IPS DF 6.9 (cell line): ENCODE measurements at regions not wholly inside any gene's neighbourhood (a gene's known extent, or its start where the extent isn't known, plus 50 kb on each side); places are given as distances from the start of the nearest gene placed in this dataset.

Source experiments
- DNase-seq: peaks from one replicate; pipeline ENCODE4 v3.0.0-alpha.2; 2013; ENCODE audit warnings: low read depth, low spot score
- H3K27ac ChIP-seq: one replicate; pipeline ENCODE4 v1.5.1; 2013; ENCODE audit warnings: low read length, control low read depth
- H3K27me3 ChIP-seq: 2 replicates; pipeline ENCODE4 v1.6.1; 2013; ENCODE audit warnings: mild to moderate bottlenecking, low read length; ENCODE audit not compliant: control insufficient read depth, insufficient read depth
- H3K36me3 ChIP-seq: 2 replicates; pipeline ENCODE4 v1.6.1; 2013; ENCODE audit warnings: low read length; ENCODE audit not compliant: control insufficient read depth, insufficient read depth
- H3K4me1 ChIP-seq: 2 replicates; pipeline ENCODE4 v1.6.1; 2013; ENCODE audit warnings: low read length; ENCODE audit not compliant: control insufficient read depth, insufficient read depth
- H3K4me3 ChIP-seq: 2 replicates; pipeline ENCODE4 v1.5.1; 2013; ENCODE audit warnings: mild to moderate bottlenecking, low read length
- H3K9me3 ChIP-seq: 2 replicates; pipeline ENCODE4 v1.6.1; 2013; ENCODE audit warnings: low read length, inconsistent platforms; ENCODE audit not compliant: control insufficient read depth, insufficient read depth
- WGBS: extraction: QIAGEN DNeasy Blood & Tissue Kit; methylation state at CpG from one replicate; pipeline ENCODE4 v1.1.7; 2013; ENCODE audit warnings: mixed read lengths, missing lambda C conversion rate; ENCODE audit not compliant: insufficient read length, insufficient coverage; 5-methylcytosine and 5-hydroxymethylcytosine counted together

GRCh38 chr10:6771331-6771730 lies 191.3 kb upstream of the PRKCQ start:
- Histone ChIP-seq H3K4me3 (no peak overlapping the region), H3K27me3 (no peaks in the 10 kb centered on the region), H3K4me1 (no peaks in the 10 kb centered on the region), H3K9me3 (peaks cover 2% of the 10 kb centered on the region; the same call in 1 of the 2 replicates), H3K27ac (no peak overlapping the region), H3K36me3 (no peaks in the 10 kb centered on the region)
- WGBS: no CpG with 5 or more reads among the region's 3 CpGs
- no peak for DNase-seq

GRCh38 chr10:6770846-6771245 lies 190.8 kb upstream of the PRKCQ start:
- WGBS: no CpG with 5 or more reads among the region's 6 CpGs
- Histone ChIP-seq H3K27ac (no peak overlapping the region), H3K9me3 (peaks cover 2% of the 10 kb centered on the region; the same call in 1 of the 2 replicates), H3K27me3 (no peaks in the 10 kb centered on the region), H3K36me3 (no peaks in the 10 kb centered on the region), H3K4me3 (no peak overlapping the region), H3K4me1 (no peaks in the 10 kb centered on the region)
- DNase-seq: no peak

DNA sequence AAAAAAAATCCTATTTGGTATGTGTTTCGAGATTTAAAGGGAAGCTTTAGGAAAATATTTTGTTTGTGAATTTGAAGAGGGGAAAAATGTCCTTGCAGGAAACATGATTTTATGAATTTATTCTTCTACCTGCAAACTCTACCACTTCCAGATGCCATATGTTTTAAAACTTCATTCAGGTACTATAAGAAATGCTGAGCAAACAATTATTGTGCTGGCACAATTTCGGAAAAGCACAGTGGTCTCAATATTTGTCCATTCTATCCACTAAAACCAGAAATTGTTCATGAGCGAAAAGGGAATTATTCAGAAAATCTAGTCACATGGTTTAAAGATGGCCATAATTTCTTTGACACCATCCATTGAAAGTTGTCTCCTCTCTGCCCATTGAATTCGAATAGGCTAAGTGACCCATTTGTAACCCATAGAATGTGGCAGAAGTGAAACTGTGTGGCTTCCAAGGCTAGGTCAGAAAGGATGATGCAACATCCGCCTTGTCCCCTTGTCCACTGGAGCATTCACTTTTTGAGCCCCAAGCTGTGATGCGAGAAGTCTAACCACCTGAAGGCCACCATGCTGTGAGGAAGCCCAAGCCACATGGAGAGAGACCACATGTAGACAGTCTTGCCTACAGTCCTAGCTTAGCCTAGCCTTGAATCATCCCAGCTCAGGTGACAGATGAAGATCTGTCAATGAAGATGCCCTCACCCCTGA lies 189.8 kb upstream of the PRKCQ start:
- H3K36me3 ChIP-seq: no peaks in the 10 kb centered on the region
- peaks cover 2% of the 10 kb centered on the region; the same call in 1 of the 2 replicates for H3K9me3 ChIP-seq
- H3K27ac ChIP-seq: no peak overlapping the region
- no peak overlapping the region for H3K4me3 ChIP-seq
- H3K4me1 ChIP-seq: no peaks in the 10 kb centered on the region
- WGBS: 100% methylated on average over 1 of the region's 6 CpGs
- no peak for DNase-seq
- H3K27me3 ChIP-seq: no peaks in the 10 kb centered on the region

- H3K27me3 ChIP-seq: no peaks in the 10 kb centered on the region
- H3K4me3 ChIP-seq: no peak overlapping the region
- no peak overlapping the region for H3K27ac ChIP-seq
- H3K36me3 ChIP-seq: no peaks in the 10 kb centered on the region
- DNase-seq: no peak
- peaks cover 6% of the 10 kb centered on the region for H3K4me1 ChIP-seq
- H3K9me3 ChIP-seq: no peaks in the 10 kb centered on the region
- 100% methylated on average over 2 of the region's 11 CpGs for WGBS
These were observed 186.2 kb upstream of the PRKCQ start for GRCh38 chr10:6766131-6766801.

DNA sequence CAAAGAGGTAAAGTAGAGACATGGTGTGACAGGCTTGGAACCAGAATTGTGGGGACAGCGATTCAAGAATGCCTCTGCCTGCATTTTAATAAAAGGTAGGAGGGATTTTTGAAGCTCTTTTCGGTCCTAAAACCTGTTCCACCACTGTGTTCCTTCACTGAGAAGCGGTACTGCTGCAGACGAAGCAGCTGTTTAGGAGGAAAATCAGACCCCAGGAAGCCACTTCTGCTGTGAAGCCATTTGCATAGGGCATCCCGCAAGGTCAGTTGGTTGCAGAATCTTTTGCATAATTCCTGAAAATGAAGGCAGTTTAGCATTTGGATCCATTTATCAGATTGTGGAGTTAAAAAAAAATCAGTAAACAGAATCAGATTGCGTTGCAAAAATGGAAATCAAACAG lies 183.3 kb upstream of the PRKCQ start:
- no CpG with 5 or more reads among the region's 6 CpGs for WGBS
- no peaks in the 10 kb centered on the region for H3K9me3 ChIP-seq
- no peak overlapping the region for H3K4me3 ChIP-seq
- no peak overlapping the region for H3K27ac ChIP-seq
- DNase-seq: no peak
- no peaks in the 10 kb centered on the region for H3K27me3 ChIP-seq
- peaks cover 6% of the 10 kb centered on the region for H3K4me1 ChIP-seq
- no peaks in the 10 kb centered on the region for H3K36me3 ChIP-seq

DNA sequence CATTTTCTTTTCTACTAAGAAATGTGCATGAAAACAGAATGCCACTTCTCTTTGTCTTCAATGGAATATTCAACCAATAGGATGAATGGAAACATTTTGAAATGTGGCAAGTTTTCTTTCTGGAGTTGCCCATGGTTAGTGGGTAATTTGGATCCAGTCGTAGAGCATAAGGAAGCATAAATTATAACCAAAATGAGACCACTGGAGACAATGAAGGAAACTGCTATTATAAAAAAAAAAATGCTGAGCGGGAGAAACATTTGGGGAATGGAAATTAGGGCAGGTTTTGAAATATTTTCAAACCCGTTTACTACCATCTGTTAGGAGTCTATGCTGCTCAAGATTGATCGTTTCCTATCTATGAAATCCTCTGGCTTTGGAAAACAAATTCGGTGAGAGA lies 182.9 kb upstream of the PRKCQ start:
- Histone ChIP-seq H3K36me3 (no peaks in the 10 kb centered on the region), H3K27me3 (no peaks in the 10 kb centered on the region), H3K4me1 (peaks cover 6% of the 10 kb centered on the region), H3K9me3 (no peaks in the 10 kb centered on the region), H3K27ac (no peak overlapping the region), H3K4me3 (no peak overlapping the region)
- DNase-seq: no peak
- WGBS: no CpG with 5 or more reads among the region's 5 CpGs

DNA sequence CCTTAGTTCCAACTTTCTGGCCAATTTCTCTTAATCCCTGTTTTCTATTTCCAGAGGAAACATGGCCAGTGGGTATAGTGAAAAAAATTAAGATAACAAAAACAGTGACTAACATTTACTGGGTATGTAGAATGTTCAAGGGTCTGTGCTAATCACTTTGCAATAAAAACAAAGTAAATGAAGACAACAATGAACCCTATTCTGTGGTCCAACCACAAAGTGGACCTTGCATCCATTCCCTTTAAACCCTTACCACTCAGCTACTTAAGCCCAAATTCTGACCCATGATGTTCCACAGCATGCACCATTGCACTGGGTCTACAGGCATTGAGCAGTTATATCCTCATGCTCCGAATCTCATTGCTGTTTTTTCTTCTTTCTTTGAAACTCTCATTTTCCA lies 179.9 kb upstream of the PRKCQ start:
- no CpG with 5 or more reads among the region's 1 CpG for WGBS
- Histone ChIP-seq H3K27me3 (no peaks in the 10 kb centered on the region), H3K4me3 (no peak overlapping the region), H3K36me3 (no peaks in the 10 kb centered on the region), H3K4me1 (peaks cover 6% of the 10 kb centered on the region), H3K9me3 (no peaks in the 10 kb centered on the region), H3K27ac (no peak overlapping the region)
- no peak for DNase-seq

GRCh38 chr10:6757158-6757557 lies 177.1 kb upstream of the PRKCQ start:
- no peak for DNase-seq
- WGBS: no CpG with 5 or more reads among the region's 7 CpGs
- no peaks in the 10 kb centered on the region for H3K36me3 ChIP-seq

GRCh38 chr10:6756716-6757115 lies 176.6 kb upstream of the PRKCQ start:
- WGBS: no CpG with 5 or more reads among the region's 2 CpGs
- no peak for DNase-seq

More at GRCh38 chr10:6757158-6757557, 177.1 kb upstream of the PRKCQ start:
- H3K27ac ChIP-seq: no peak overlapping the region
- H3K4me1 ChIP-seq: no peaks in the 10 kb centered on the region
- no peak overlapping the region for H3K4me3 ChIP-seq
- no peaks in the 10 kb centered on the region for H3K9me3 ChIP-seq
- no peaks in the 10 kb centered on the region for H3K27me3 ChIP-seq

DNA sequence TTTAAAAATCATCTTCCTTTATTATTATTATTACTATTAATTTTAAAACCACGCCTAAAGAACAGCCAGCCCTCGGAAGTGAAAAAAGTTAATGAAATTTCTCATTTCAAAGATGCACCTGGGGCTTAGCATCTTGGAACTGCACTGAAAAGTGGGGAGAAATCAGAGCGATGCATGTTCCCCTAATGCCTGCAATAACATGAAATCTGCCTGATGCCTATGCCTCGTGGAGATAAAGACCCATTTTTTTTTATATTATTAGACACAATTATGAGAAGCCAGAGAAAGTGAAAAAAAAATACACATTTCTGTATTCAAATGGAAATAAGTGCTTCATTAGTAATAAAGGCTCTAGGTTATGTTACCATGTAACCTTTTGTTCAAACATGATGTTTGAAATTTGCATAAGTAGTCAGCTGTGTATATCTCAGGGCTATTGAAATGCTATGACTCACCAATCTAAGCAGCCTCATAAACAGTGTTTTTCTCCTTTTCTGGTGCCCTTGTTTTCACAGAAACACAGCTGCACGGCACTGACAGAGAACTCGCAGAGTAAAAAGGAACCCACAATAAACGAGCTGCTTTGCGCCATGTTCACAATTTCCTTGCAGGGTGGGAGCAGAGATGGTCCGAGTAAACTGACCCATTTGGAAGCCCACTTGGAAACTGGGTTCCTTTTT lies 175.8 kb upstream of the PRKCQ start:
- H3K36me3 ChIP-seq: no peaks in the 10 kb centered on the region
- no peak overlapping the region for H3K4me3 ChIP-seq
- H3K4me1 ChIP-seq: no peaks in the 10 kb centered on the region
- H3K9me3 ChIP-seq: no peaks in the 10 kb centered on the region
- WGBS: no CpG with 5 or more reads among the region's 9 CpGs
- H3K27ac ChIP-seq: no peak overlapping the region
- H3K27me3 ChIP-seq: no peaks in the 10 kb centered on the region
- no peak for DNase-seq

More at GRCh38 chr10:6756716-6757115, 176.6 kb upstream of the PRKCQ start:
- Histone ChIP-seq H3K27me3 (no peaks in the 10 kb centered on the region), H3K9me3 (no peaks in the 10 kb centered on the region), H3K36me3 (no peaks in the 10 kb centered on the region), H3K4me1 (no peaks in the 10 kb centered on the region), H3K4me3 (no peak overlapping the region), H3K27ac (no peak overlapping the region)
